ENCODE measurements at regions not wholly inside any gene's neighbourhood (a gene's known extent, or its start where the extent isn't known, plus 50 kb on each side); places are given as distances from the start of the nearest gene placed in this dataset.

GRCh38 chr1:65090406-65090805 is 57.6 kb upstream of the AK4 start:
- no peak for DNase-seq (ENCODE audit: extremely low read depth, low read depth, low spot score)

- no peak for DNase-seq (ENCODE audit: extremely low read depth, low read depth, low spot score)
Observed at GRCh38 chr1:65092691-65093090, 55.3 kb upstream of the AK4 start.

- no peak for DNase-seq (ENCODE audit: extremely low read depth, low read depth, low spot score)
Observed at GRCh38 chr1:65097076-65097475, 50.9 kb upstream of the AK4 start.

All from glomerular endothelial cell (primary cell).